ENCODE measurements at regions not wholly inside any gene's neighbourhood (a gene's known extent, or its start where the extent isn't known, plus 50 kb on each side); places are given as distances from the start of the nearest gene placed in this dataset.
"Not testable (repeated sequence)": the region's sequence is repeated elsewhere in the genome, so short reads cannot be mapped to it uniquely, and the experiment has no call there.

GRCh38 chr11:82059505-82059904 lies 674.2 kb downstream of the FAM181B start:
- TF ChIP-seq POLR2A (IDR thresholded peaks at IDR 0.05; ENCODE audit: low read length) (no peak), GATA1 (IDR thresholded peaks at IDR 0.05; ENCODE audit: low read depth, low read length) (no peak)
- no peak for DNase-seq

- DNase-seq: no peak
Observed at GRCh38 chr11:82056450-82056849, 677.2 kb downstream of the FAM181B start.

GRCh38 chr11:82049199-82049598 lies 684.5 kb downstream of the FAM181B start:
- DNase-seq: no peak
- TF ChIP-seq POLR2A (IDR thresholded peaks at IDR 0.05; ENCODE audit: low read length) (no peak), GATA1 (IDR thresholded peaks at IDR 0.05; ENCODE audit: low read depth, low read length) (no peak)

More at GRCh38 chr11:82056450-82056849, 677.2 kb downstream of the FAM181B start:
- no peak for TF ChIP-seq POLR2A (IDR thresholded peaks at IDR 0.05; ENCODE audit: low read length)
- TF ChIP-seq GATA1 (IDR thresholded peaks at IDR 0.05; ENCODE audit: low read depth, low read length): no peak

GRCh38 chr11:82047200-82047599 lies 686.5 kb downstream of the FAM181B start:
- DNase-seq: no peak
- TF ChIP-seq POLR2A (IDR thresholded peaks at IDR 0.05; ENCODE audit: low read length): no peak

GRCh38 chr11:82046778-82047177 lies 686.9 kb downstream of the FAM181B start:
- no peak for DNase-seq
- TF ChIP-seq GATA1 (IDR thresholded peaks at IDR 0.05; ENCODE audit: low read depth, low read length) (no peak), POLR2A (IDR thresholded peaks at IDR 0.05; ENCODE audit: low read length) (no peak)

GRCh38 chr11:82045748-82046457 lies 687.8 kb downstream of the FAM181B start:
- TF ChIP-seq POLR2A (IDR thresholded peaks at IDR 0.05; ENCODE audit: low read length) (no peak), GATA1 (IDR thresholded peaks at IDR 0.05; ENCODE audit: low read depth, low read length) (no peak)
- no peak for DNase-seq

- no peak for DNase-seq
- TF ChIP-seq POLR2A (IDR thresholded peaks at IDR 0.05; ENCODE audit: low read length) (no peak), GATA1 (IDR thresholded peaks at IDR 0.05; ENCODE audit: low read depth, low read length) (no peak)
Observed at GRCh38 chr11:82043316-82043715, 690.3 kb downstream of the FAM181B start.

GRCh38 chr11:82041764-82042163 lies 691.9 kb downstream of the FAM181B start:
- no peak for DNase-seq
- TF ChIP-seq GATA1 (IDR thresholded peaks at IDR 0.05; ENCODE audit: low read depth, low read length) (no peak), POLR2A (IDR thresholded peaks at IDR 0.05; ENCODE audit: low read length) (no peak)

GRCh38 chr11:82038154-82038553 lies 695.5 kb downstream of the FAM181B start:
- TF ChIP-seq GATA1 (IDR thresholded peaks at IDR 0.05; ENCODE audit: low read depth, low read length): no peak
- no peak for TF ChIP-seq POLR2A (IDR thresholded peaks at IDR 0.05; ENCODE audit: low read length)
- DNase-seq: no peak

GRCh38 chr11:82034527-82034926 lies 699.1 kb downstream of the FAM181B start:
- DNase-seq: no peak
- TF ChIP-seq POLR2A (IDR thresholded peaks at IDR 0.05; ENCODE audit: low read length) (no peak), GATA1 (IDR thresholded peaks at IDR 0.05; ENCODE audit: low read depth, low read length) (no peak)

- not testable (repeated sequence) for DNase-seq
Observed at GRCh38 chr11:82027335-82027734, 706.3 kb downstream of the FAM181B start.

- no peak for DNase-seq
- TF ChIP-seq POLR2A (IDR thresholded peaks at IDR 0.05; ENCODE audit: low read length): no peak
- no peak for TF ChIP-seq GATA1 (IDR thresholded peaks at IDR 0.05; ENCODE audit: low read depth, low read length)
Observed at GRCh38 chr11:82024760-82025159, 708.9 kb downstream of the FAM181B start.

GRCh38 chr11:82012276-82012675 lies 721.4 kb downstream of the FAM181B start:
- no peak for DNase-seq

GRCh38 chr11:82009133-82009532 lies 724.5 kb downstream of the FAM181B start:
- no peak for TF ChIP-seq POLR2A (IDR thresholded peaks at IDR 0.05; ENCODE audit: low read length)
- no peak for TF ChIP-seq GATA1 (IDR thresholded peaks at IDR 0.05; ENCODE audit: low read depth, low read length)
- DNase-seq: no peak

More at GRCh38 chr11:82012276-82012675, 721.4 kb downstream of the FAM181B start:
- no peak for TF ChIP-seq POLR2A (IDR thresholded peaks at IDR 0.05; ENCODE audit: low read length)
- TF ChIP-seq GATA1 (IDR thresholded peaks at IDR 0.05; ENCODE audit: low read depth, low read length): no peak

- no peak for DNase-seq
- no peak for TF ChIP-seq GATA1 (IDR thresholded peaks at IDR 0.05; ENCODE audit: low read depth, low read length)
Observed at GRCh38 chr11:82007521-82007920, 726.1 kb downstream of the FAM181B start.
